KMS-11 (cell line): ENCODE measurements at regions not wholly inside any gene's neighbourhood (a gene's known extent, or its start where the extent isn't known, plus 50 kb on each side); places are given as distances from the start of the nearest gene placed in this dataset.
"Not testable (repeated sequence)": the region's sequence is repeated elsewhere in the genome, so short reads cannot be mapped to it uniquely, and the experiment has no call there.

ENCODE experiments used
- H2AFZ ChIP-seq: fragments of 200-600 bp; sonication (generic); 2 replicates; pipeline ENCODE4 v1.6.1; 2016; ENCODE audit warnings: antibody characterized with exemption, mixed run types, low read depth
- H3K27ac ChIP-seq: fragments of 200-600 bp; sonication (generic); 2 replicates; pipeline ENCODE4 v1.6.1; 2016; ENCODE audit warnings: mild to moderate bottlenecking, mixed run types
- H3K27me3 ChIP-seq: fragments of 200-600 bp; sonication (generic); 2 replicates; pipeline ENCODE4 v1.6.1; 2017; ENCODE audit warnings: mild to moderate bottlenecking, low read depth, mixed run types, moderate library complexity; ENCODE audit not compliant: insufficient read depth
- H3K36me3 ChIP-seq: fragments of 200-600 bp; sonication (generic); 2 replicates; pipeline ENCODE4 v1.6.1; 2017; ENCODE audit warnings: mild to moderate bottlenecking, mixed run types; ENCODE audit not compliant: insufficient read depth
- H3K4me1 ChIP-seq: fragments of 200-600 bp; sonication (generic); 2 replicates; pipeline ENCODE4 v1.6.1; 2016; ENCODE audit warnings: mild to moderate bottlenecking, low read depth, mixed run types; ENCODE audit not compliant: poor library complexity, severe bottlenecking
- H3K4me2 ChIP-seq: fragments of 200-600 bp; sonication (generic); 2 replicates; pipeline ENCODE4 v1.7.0; 2016; ENCODE audit warnings: mild to moderate bottlenecking, mixed run types
- H3K4me3 ChIP-seq: fragments of 200-600 bp; sonication (generic); IDR thresholded peaks from 2 replicates; pipeline ENCODE4 v1.6.1; 2017; ENCODE audit warnings: low read depth, low read length, mixed read lengths; ENCODE audit not compliant: insufficient read depth
- H3K79me2 ChIP-seq: fragments of 200-600 bp; sonication (generic); 2 replicates; pipeline ENCODE4 v1.6.1; 2016; ENCODE audit warnings: low read depth, mixed run types; ENCODE audit not compliant: insufficient read depth
- H3K9ac ChIP-seq: fragments of 200-600 bp; sonication (generic); 2 replicates; pipeline ENCODE4 v1.6.1; 2016; ENCODE audit warnings: mild to moderate bottlenecking, mixed run types
- H4K20me1 ChIP-seq: fragments of 200-600 bp; sonication (generic); 2 replicates; pipeline ENCODE4 v1.6.1; 2016; ENCODE audit warnings: mild to moderate bottlenecking, mixed run types; ENCODE audit not compliant: insufficient read depth

DNA sequence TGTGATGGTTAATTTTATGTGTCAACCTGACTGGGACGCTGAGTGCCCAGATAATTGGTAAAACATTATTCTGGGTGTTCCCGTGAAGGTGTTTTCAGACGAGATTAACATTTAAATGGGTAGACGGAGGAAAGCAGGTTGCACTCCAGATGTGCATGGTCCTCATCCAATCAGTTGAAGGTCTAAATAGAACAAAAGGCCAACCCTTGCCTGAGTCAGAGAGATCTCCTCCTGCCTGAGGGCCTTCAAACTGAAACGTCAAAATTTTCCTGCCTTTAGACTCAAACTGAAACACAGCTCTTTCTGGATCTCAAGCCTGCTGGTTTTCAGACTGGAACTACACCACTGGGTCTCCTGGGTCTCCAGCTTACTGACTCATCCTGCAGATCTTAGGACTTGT is 73.5 kb downstream of the NPIPA8 start:
- H3K4me3 ChIP-seq, H3K4me1 ChIP-seq: not testable (repeated sequence)

GRCh38 chr16:18261848-18262247 is 74.7 kb downstream of the NPIPA8 start:
- not testable (repeated sequence) for H3K79me2 ChIP-seq, H3K27ac ChIP-seq, H3K36me3 ChIP-seq, H3K4me2 ChIP-seq, H3K9ac ChIP-seq, H3K4me1 ChIP-seq, H3K4me3 ChIP-seq, H2AFZ ChIP-seq, H3K27me3 ChIP-seq, H4K20me1 ChIP-seq

More for the DNA sequence above, 73.5 kb downstream of the NPIPA8 start:
- H3K79me2 ChIP-seq, H3K9ac ChIP-seq, H3K4me2 ChIP-seq, H3K27ac ChIP-seq, H2AFZ ChIP-seq, H4K20me1 ChIP-seq, H3K27me3 ChIP-seq, H3K36me3 ChIP-seq: not testable (repeated sequence)

- not testable (repeated sequence) for H3K9ac ChIP-seq, H3K4me2 ChIP-seq, H4K20me1 ChIP-seq, H3K4me3 ChIP-seq, H2AFZ ChIP-seq, H3K27ac ChIP-seq, H3K4me1 ChIP-seq, H3K79me2 ChIP-seq, H3K36me3 ChIP-seq, H3K27me3 ChIP-seq
These were observed 76.9 kb downstream of the NPIPA8 start for GRCh38 chr16:18259496-18260176.

DNA sequence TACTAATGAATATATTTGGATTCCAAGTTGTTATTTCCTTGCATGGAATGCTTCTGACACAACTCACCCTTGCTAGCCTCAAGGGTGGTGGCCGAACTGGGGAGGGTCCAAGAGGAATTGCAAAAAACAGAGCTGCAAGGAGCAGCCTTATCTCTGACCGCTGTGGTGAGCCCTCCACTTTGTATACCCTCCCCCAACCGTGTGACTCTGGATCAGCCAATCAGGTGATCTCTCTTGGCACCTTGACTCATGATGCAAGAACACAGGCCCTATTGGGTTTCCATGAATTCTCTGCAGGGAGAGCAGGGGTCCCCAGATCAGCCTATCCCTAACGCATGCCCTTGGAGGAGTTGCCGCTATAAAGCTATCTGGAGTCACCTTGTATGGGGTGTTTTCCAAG is 83.6 kb downstream of the NPIPA8 start:
- H3K27ac ChIP-seq, H2AFZ ChIP-seq, H3K4me3 ChIP-seq, H3K4me2 ChIP-seq, H3K27me3 ChIP-seq, H3K36me3 ChIP-seq, H3K79me2 ChIP-seq, H3K9ac ChIP-seq, H4K20me1 ChIP-seq, H3K4me1 ChIP-seq: not testable (repeated sequence)

DNA sequence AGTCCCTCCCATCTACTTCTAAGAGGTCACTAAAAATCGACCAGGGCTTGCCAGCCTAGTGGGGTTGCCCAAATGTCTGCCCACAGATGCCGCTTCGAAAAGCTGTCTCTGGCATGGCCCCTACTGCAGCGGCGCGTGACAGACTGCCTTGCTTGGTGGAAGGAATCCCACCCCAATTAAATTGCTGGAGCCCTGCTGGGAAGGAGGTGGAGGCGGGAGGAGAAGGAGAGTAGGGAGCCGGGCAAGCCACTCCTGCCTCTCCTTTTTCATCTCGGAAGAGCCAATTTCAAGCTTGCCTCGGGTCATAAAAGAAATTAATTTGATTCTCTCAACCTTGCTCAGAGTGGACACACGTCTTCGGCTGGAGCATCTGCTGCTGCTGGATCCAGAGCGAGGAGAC is 106.0 kb downstream of the NPIPA8 start:
- H3K4me3 ChIP-seq, H2AFZ ChIP-seq, H3K4me1 ChIP-seq, H4K20me1 ChIP-seq, H3K27me3 ChIP-seq, H3K27ac ChIP-seq, H3K79me2 ChIP-seq, H3K4me2 ChIP-seq, H3K9ac ChIP-seq, H3K36me3 ChIP-seq: not testable (repeated sequence)

GRCh38 chr16:18222054-18223009 is 114.2 kb downstream of the NPIPA8 start:
- not testable (repeated sequence) for H3K36me3 ChIP-seq, H2AFZ ChIP-seq, H4K20me1 ChIP-seq, H3K9ac ChIP-seq, H3K27me3 ChIP-seq, H3K4me3 ChIP-seq, H3K27ac ChIP-seq, H3K4me1 ChIP-seq, H3K79me2 ChIP-seq, H3K4me2 ChIP-seq

GRCh38 chr16:18217741-18218140 is 118.8 kb downstream of the NPIPA8 start:
- not testable (repeated sequence) for H3K27me3 ChIP-seq, H4K20me1 ChIP-seq, H3K4me2 ChIP-seq, H2AFZ ChIP-seq, H3K4me3 ChIP-seq, H3K9ac ChIP-seq, H3K4me1 ChIP-seq, H3K36me3 ChIP-seq, H3K27ac ChIP-seq, H3K79me2 ChIP-seq

DNA sequence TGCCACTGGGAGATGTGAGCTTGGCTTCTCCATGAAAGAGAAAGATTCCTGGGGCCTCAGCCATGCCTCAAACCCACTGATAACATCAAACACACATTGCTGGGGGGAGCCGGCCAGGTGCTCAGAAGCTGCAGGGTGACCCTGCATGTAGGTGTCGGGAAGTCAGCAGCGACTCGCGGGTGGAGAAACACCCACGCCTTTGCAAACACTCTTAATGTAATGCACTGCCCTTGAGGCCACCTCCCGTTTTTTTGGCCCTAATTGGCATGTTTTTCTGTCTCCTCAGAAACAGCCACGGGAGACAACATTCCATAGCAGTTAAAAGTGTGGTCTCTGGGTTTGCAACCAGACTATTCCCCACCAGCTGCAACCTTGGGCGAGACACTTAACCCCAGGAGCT is 119.7 kb downstream of the NPIPA8 start:
- not testable (repeated sequence) for H3K36me3 ChIP-seq, H3K27ac ChIP-seq, H3K4me1 ChIP-seq, H3K27me3 ChIP-seq, H3K4me3 ChIP-seq, H3K9ac ChIP-seq, H3K4me2 ChIP-seq, H3K79me2 ChIP-seq, H2AFZ ChIP-seq, H4K20me1 ChIP-seq

DNA sequence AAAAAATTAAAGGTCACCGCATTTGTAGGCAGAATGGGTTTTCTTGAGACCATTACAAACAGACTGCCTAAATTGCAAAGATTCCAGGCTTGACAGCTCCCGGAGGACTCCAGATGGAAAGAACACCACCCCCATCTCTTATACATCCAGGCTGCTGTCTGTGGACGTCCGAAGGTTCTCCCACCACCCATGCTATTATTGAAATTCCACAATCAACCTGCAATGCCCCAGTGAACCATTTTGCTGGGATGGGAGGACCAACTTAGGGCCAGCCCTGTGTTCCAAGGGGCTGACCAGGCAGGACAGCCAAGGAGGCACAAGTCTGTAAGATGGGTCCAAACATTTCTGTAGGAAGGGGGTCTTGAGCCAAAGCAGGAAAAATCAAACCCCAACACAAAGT is 122.7 kb downstream of the NPIPA8 start:
- not testable (repeated sequence) for H3K36me3 ChIP-seq, H4K20me1 ChIP-seq, H3K9ac ChIP-seq, H3K27me3 ChIP-seq, H3K4me3 ChIP-seq, H3K79me2 ChIP-seq, H3K4me1 ChIP-seq, H3K4me2 ChIP-seq, H2AFZ ChIP-seq, H3K27ac ChIP-seq

DNA sequence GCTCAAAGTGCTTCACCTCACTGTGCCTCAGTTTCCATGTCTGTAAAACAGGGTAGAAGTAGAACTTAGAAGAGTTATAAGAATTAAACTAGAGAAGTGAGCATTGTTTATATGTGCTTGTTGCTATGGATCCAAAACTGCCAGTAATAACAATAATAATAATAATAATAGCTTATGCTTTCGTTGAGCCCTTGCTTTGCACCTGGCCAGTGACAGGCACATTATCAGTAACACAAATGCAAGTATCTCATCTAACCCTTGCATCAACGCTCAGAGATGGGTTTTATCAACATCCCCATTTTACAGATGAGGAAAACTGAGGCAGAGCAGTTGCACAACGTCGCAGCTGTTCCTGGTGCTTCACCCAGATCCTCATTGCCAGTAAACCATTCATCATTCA is 125.0 kb downstream of the NPIPA8 start:
- not testable (repeated sequence) for H3K4me3 ChIP-seq, H4K20me1 ChIP-seq, H3K9ac ChIP-seq, H3K4me2 ChIP-seq, H2AFZ ChIP-seq, H3K4me1 ChIP-seq, H3K27me3 ChIP-seq, H3K36me3 ChIP-seq, H3K79me2 ChIP-seq, H3K27ac ChIP-seq
